ENCODE measurements at regions not wholly inside any gene's neighbourhood (a gene's known extent, or its start where the extent isn't known, plus 50 kb on each side); places are given as distances from the start of the nearest gene placed in this dataset.

DNA sequence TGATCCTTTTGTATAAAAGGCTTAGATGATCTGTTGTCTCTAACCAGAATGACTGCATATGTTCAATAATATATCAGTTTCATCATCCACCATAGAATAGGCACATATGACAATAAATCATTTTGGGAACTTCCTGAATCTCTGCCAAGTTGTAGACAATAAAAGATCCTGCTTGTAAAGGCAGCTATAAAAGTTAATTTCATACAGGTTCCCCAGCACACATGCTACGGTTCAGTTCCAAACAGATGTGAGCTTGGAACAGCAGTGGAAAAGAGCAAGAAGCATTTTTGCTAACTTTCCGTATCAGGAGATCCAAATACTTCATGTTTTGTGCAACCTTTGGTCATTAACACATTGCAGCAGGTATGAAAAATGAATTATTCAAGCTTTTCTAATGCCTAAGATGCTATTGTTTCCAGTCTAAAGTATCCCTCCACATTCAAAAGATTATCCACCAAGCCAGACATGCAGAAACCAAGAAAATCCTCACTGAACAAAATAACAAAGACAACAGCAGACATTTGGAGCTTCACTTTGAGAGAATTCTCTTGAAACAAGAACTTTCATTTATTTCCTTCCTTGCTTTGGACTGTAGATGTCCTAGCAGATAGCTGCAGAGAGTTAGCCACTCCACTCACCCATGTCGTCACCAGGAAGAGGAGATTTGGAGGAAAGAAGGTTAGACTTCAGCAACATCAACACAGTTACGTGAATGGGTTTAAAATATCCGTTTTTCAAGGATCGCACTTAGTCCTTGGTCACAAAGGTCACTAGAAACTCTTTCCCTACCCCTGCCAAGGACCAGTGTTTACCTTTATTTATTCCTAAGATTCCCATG, 453.5 kb upstream of the JARID2 start:
- H3K36me3 Mint-ChIP-seq (ENCODE audit: insufficient read depth, unreplicated experiment) = no peaks in the 10 kb centered on the region
- peaks cover 1% of the 10 kb centered on the region for H3K27me3 Mint-ChIP-seq (ENCODE audit: unreplicated experiment)
- TF ChIP-seq, protein P1, sequence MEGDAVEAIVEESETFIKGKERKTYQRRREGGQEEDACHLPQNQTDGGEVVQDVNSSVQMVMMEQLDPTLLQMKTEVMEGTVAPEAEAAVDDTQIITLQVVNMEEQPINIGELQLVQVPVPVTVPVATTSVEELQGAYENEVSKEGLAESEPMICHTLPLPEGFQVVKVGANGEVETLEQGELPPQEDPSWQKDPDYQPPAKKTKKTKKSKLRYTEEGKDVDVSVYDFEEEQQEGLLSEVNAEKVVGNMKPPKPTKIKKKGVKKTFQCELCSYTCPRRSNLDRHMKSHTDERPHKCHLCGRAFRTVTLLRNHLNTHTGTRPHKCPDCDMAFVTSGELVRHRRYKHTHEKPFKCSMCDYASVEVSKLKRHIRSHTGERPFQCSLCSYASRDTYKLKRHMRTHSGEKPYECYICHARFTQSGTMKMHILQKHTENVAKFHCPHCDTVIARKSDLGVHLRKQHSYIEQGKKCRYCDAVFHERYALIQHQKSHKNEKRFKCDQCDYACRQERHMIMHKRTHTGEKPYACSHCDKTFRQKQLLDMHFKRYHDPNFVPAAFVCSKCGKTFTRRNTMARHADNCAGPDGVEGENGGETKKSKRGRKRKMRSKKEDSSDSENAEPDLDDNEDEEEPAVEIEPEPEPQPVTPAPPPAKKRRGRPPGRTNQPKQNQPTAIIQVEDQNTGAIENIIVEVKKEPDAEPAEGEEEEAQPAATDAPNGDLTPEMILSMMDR (IDR thresholded peaks at IDR 0.05; ENCODE audit: unreplicated experiment) = no peak
- no peak overlapping the region for H3K27ac Mint-ChIP-seq (ENCODE audit: unreplicated experiment)
- no peak for DNase-seq
- H3K4me3 Mint-ChIP-seq (ENCODE audit: low read depth, unreplicated experiment) = no peak overlapping the region
- no peaks in the 10 kb centered on the region for H3K9me3 Mint-ChIP-seq (ENCODE audit: low read depth, unreplicated experiment)
- H3K4me1 Mint-ChIP-seq (ENCODE audit: low read depth, unreplicated experiment) = no peaks in the 10 kb centered on the region
- intact Hi-C loops (cut with micrococcal nuclease; ENCODE audit: unreplicated experiment) = no loop called here
- CTCF ChIA-PET = interaction anchor here (0.6 kb wide), 1 partner anchor 21 kb away, joined by 3 read pairs; no protein-coding TSS in a partner anchor
- no TSS peak for BruUV-seq (replicated peaks)

DNA sequence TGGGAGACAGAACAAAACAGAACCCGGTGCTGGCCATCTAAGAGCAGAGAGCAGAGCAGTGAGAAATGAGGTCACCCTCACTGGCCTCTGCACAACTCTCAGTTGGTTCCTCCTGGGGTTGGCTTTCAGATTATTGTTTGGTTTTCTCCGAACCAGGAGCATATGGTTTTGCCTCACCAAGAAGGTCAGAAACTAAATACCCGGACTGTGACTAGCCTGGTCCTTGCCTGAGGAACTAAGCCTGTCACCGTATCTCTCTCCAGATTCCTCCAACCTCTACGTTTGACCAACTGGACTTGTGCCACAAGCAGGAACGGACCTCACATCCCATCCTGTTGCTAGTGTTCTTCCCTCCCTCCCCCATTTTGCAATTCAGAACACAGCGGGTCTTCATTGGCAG, 450.4 kb upstream of the JARID2 start:
- TF ChIP-seq, protein P1 (IDR thresholded peaks at IDR 0.05; ENCODE audit: unreplicated experiment) = no peak
- no peaks in the 10 kb centered on the region for H3K9me3 Mint-ChIP-seq (ENCODE audit: low read depth, unreplicated experiment)
- H3K36me3 Mint-ChIP-seq (ENCODE audit: insufficient read depth, unreplicated experiment) = no peaks in the 10 kb centered on the region
- BruUV-seq (replicated peaks) = no TSS peak
- no peak overlapping the region for H3K4me3 Mint-ChIP-seq (ENCODE audit: low read depth, unreplicated experiment)
- no peak overlapping the region for H3K27ac Mint-ChIP-seq (ENCODE audit: unreplicated experiment)
- no peaks in the 10 kb centered on the region for H3K4me1 Mint-ChIP-seq (ENCODE audit: low read depth, unreplicated experiment)
- DNase-seq = no peak
- H3K27me3 Mint-ChIP-seq (ENCODE audit: unreplicated experiment) = peaks cover 21% of the 10 kb centered on the region
- intact Hi-C loops (cut with micrococcal nuclease; ENCODE audit: unreplicated experiment) = no loop called here
- CTCF ChIA-PET = interaction anchor here (0.7 kb wide), 1 partner anchor 20 kb away, joined by 7 read pairs; no protein-coding TSS in a partner anchor

DNA sequence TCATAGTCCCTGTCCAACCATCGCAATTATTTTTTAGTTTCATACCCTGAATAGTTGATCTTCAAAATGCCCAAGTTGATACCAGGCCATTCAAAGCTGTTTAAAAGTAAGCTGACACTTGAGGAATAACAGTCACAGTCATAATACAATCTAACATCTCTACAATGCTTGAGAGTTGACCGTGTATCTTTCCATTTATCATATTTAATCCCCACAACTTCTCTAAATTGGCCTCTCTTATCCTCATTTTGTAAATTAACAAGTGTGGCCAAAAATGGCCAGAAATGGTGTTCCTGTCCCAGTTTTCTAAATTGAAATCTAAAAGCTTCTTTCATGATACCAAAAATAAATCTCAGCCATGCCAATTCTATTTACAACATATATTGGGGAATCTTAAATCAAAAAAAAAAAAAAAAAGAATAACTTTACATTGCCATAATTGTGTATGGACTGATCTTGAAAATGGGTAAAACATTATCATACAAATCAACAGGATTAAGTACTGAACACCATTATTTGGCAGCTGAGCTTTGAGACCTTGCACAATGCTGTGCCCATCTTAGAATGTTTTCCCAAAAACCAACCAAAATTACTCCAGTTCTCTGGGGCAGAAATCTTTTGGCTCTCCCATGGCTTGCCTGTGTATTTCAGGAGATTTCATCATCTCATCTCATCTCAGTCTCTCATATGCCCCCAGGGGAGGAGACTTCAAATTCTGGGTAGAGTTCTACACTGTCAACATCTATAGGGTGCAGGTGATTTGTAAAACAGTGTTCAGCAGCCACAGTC, 448.7 kb upstream of the JARID2 start:
- no TSS peak for BruUV-seq (replicated peaks)
- CTCF ChIA-PET = interaction anchor here (0.7 kb wide), 1 partner anchor 15 kb away, joined by 3 read pairs; no protein-coding TSS in a partner anchor
- Mint-ChIP-seq H3K4me3 (ENCODE audit: low read depth, unreplicated experiment) (no peak overlapping the region), H3K27ac (ENCODE audit: unreplicated experiment) (peak overlapping the region; percentile 38), H3K4me1 (ENCODE audit: low read depth, unreplicated experiment) (no peaks in the 10 kb centered on the region), H3K27me3 (ENCODE audit: unreplicated experiment) (peaks cover 21% of the 10 kb centered on the region), H3K9me3 (ENCODE audit: low read depth, unreplicated experiment) (no peaks in the 10 kb centered on the region), H3K36me3 (ENCODE audit: insufficient read depth, unreplicated experiment) (no peaks in the 10 kb centered on the region)
- TF ChIP-seq, protein P1 (IDR thresholded peaks at IDR 0.05; ENCODE audit: unreplicated experiment) = no peak
- intact Hi-C loops (cut with micrococcal nuclease; ENCODE audit: unreplicated experiment) = no loop called here
- no peak for DNase-seq

DNA sequence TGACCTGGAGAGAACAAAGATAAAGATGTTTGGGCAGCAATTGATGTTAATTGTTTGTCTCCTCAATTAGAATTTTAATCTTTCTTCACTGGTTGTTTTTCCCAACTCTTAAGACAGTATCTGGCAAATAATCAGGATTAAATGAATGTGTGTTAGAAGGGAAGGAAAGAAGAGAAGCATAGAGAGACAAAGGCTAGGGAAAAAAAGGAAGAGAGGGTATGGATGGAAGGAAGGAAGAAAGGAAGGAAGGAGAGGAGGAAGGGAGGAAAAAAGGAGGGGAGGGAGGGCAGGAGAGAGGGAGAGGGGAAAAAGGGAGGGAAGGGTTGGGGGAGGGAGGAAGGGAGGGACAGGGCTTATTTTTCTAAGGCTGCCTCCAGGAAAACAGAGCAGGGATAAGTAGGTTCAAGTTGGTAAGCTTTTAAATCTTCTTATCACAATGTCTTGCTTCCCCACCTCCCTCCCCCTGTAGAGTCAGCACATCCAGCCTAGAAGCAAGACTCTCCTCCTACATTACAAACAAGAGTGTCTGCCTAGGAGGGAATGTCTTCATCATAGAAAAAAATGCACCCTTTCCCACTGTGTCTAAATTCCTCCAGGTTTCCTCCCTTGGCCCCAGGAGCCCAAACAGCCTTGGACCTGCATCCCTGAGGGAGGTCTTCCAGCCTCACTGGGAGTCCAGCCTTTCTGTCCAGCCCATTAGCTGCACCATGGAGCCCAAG, 447.8 kb upstream of the JARID2 start:
- H3K27me3 Mint-ChIP-seq (ENCODE audit: unreplicated experiment) = peaks cover 21% of the 10 kb centered on the region
- intact Hi-C loops (cut with micrococcal nuclease; ENCODE audit: unreplicated experiment) = no loop called here
- H3K9me3 Mint-ChIP-seq (ENCODE audit: low read depth, unreplicated experiment) = no peaks in the 10 kb centered on the region
- no peaks in the 10 kb centered on the region for H3K36me3 Mint-ChIP-seq (ENCODE audit: insufficient read depth, unreplicated experiment)
- no peaks in the 10 kb centered on the region for H3K4me1 Mint-ChIP-seq (ENCODE audit: low read depth, unreplicated experiment)
- CTCF ChIA-PET = no interaction called here
- peak overlapping the region; percentile 38 for H3K27ac Mint-ChIP-seq (ENCODE audit: unreplicated experiment)
- no TSS peak for BruUV-seq (replicated peaks)
- DNase-seq = no peak
- TF ChIP-seq, protein P1 (IDR thresholded peaks at IDR 0.05; ENCODE audit: unreplicated experiment) = no peak
- no peak overlapping the region for H3K4me3 Mint-ChIP-seq (ENCODE audit: low read depth, unreplicated experiment)
